ENCODE measurements at regions not wholly inside any gene's neighbourhood (a gene's known extent, or its start where the extent isn't known, plus 50 kb on each side); places are given as distances from the start of the nearest gene placed in this dataset.

- H3K27ac Mint-ChIP-seq (ENCODE audit: unreplicated experiment), result no peak overlapping the region
- no TSS peak for BruUV-seq (replicated peaks)
- H3K4me1 Mint-ChIP-seq (ENCODE audit: low read depth, unreplicated experiment), result no peaks in the 10 kb centered on the region
- DNase-seq, result no peak
- intact Hi-C loops (cut with micrococcal nuclease; ENCODE audit: unreplicated experiment), result no loop called here
- no peaks in the 10 kb centered on the region for H3K9me3 Mint-ChIP-seq (ENCODE audit: low read depth, unreplicated experiment)
- CTCF ChIA-PET, result no interaction called here
- TF ChIP-seq CTCF (IDR thresholded peaks at IDR 0.05; ENCODE audit: unreplicated experiment), result no peak
- no peaks in the 10 kb centered on the region for H3K36me3 Mint-ChIP-seq (ENCODE audit: insufficient read depth, unreplicated experiment)
- peaks cover 53% of the 10 kb centered on the region for H3K27me3 Mint-ChIP-seq (ENCODE audit: unreplicated experiment)
- H3K4me3 Mint-ChIP-seq (ENCODE audit: low read depth, unreplicated experiment), result no peak overlapping the region
These were observed 323.5 kb downstream of the RRAGC start for GRCh38 chr1:38536089-38536488.

GRCh38 chr1:38534473-38534823 lies 325.1 kb downstream of the RRAGC start:
- Mint-ChIP-seq H3K4me1 (ENCODE audit: low read depth, unreplicated experiment) (no peaks in the 10 kb centered on the region), H3K9me3 (ENCODE audit: low read depth, unreplicated experiment) (no peaks in the 10 kb centered on the region), H3K4me3 (ENCODE audit: low read depth, unreplicated experiment) (no peak overlapping the region), H3K36me3 (ENCODE audit: insufficient read depth, unreplicated experiment) (no peaks in the 10 kb centered on the region), H3K27me3 (ENCODE audit: unreplicated experiment) (peaks cover 37% of the 10 kb centered on the region), H3K27ac (ENCODE audit: unreplicated experiment) (no peak overlapping the region)
- TF ChIP-seq CTCF (IDR thresholded peaks at IDR 0.05; ENCODE audit: unreplicated experiment), result no peak
- intact Hi-C loops (cut with micrococcal nuclease; ENCODE audit: unreplicated experiment), result no loop called here
- BruUV-seq (replicated peaks), result no TSS peak
- CTCF ChIA-PET, result no interaction called here
- no peak for DNase-seq

- intact Hi-C loops (cut with micrococcal nuclease; ENCODE audit: unreplicated experiment), result no loop called here
- peaks cover 35% of the 10 kb centered on the region for H3K27me3 Mint-ChIP-seq (ENCODE audit: unreplicated experiment)
- no peak for DNase-seq
- TF ChIP-seq CTCF (IDR thresholded peaks at IDR 0.05; ENCODE audit: unreplicated experiment), result no peak
- H3K9me3 Mint-ChIP-seq (ENCODE audit: low read depth, unreplicated experiment), result no peaks in the 10 kb centered on the region
- CTCF ChIA-PET, result no interaction called here
- H3K4me1 Mint-ChIP-seq (ENCODE audit: low read depth, unreplicated experiment), result no peaks in the 10 kb centered on the region
- no TSS peak for BruUV-seq (replicated peaks)
- no peak overlapping the region for H3K4me3 Mint-ChIP-seq (ENCODE audit: low read depth, unreplicated experiment)
- H3K36me3 Mint-ChIP-seq (ENCODE audit: insufficient read depth, unreplicated experiment), result no peaks in the 10 kb centered on the region
- H3K27ac Mint-ChIP-seq (ENCODE audit: unreplicated experiment), result no peak overlapping the region
These were observed 325.6 kb downstream of the RRAGC start for GRCh38 chr1:38533772-38534472.

- Mint-ChIP-seq H3K27me3 (ENCODE audit: unreplicated experiment) (peaks cover 44% of the 10 kb centered on the region), H3K4me3 (ENCODE audit: low read depth, unreplicated experiment) (no peak overlapping the region), H3K4me1 (ENCODE audit: low read depth, unreplicated experiment) (no peaks in the 10 kb centered on the region), H3K27ac (ENCODE audit: unreplicated experiment) (no peak overlapping the region), H3K9me3 (ENCODE audit: low read depth, unreplicated experiment) (no peaks in the 10 kb centered on the region), H3K36me3 (ENCODE audit: insufficient read depth, unreplicated experiment) (no peaks in the 10 kb centered on the region)
- CTCF ChIA-PET, result no interaction called here
- intact Hi-C loops (cut with micrococcal nuclease; ENCODE audit: unreplicated experiment), result no loop called here
- no TSS peak for BruUV-seq (replicated peaks)
- no peak for TF ChIP-seq CTCF (IDR thresholded peaks at IDR 0.05; ENCODE audit: unreplicated experiment)
- no peak for DNase-seq
These were observed 328.6 kb downstream of the RRAGC start for GRCh38 chr1:38530957-38531356.

Data from Calu3 (cell line).